OCI-LY1 (cell line): ENCODE measurements at regions not wholly inside any gene's neighbourhood (a gene's known extent, or its start where the extent isn't known, plus 50 kb on each side); places are given as distances from the start of the nearest gene placed in this dataset.

ENCODE experiments used
- H2AFZ ChIP-seq: fragments of 200-600 bp; sonication (generic), shearing (Covaris generic); 2 replicates; pipeline ENCODE4 v1.6.0; 2014; ENCODE audit warnings: antibody characterized with exemption, mild to moderate bottlenecking, low read length
- H3F3A ChIP-seq: fragments of 200-600 bp; sonication (generic), shearing (Covaris generic); 2 replicates; pipeline ENCODE4 v1.6.0; 2014; ENCODE audit warnings: mild to moderate bottlenecking, antibody characterized with exemption, low read length, moderate library complexity; ENCODE audit not compliant: insufficient read depth
- H3K27ac ChIP-seq: fragments of 200-600 bp; sonication (generic); 2 replicates; pipeline ENCODE4 v1.5.1; 2014; ENCODE audit warnings: low read length, mixed run types, mild to moderate bottlenecking, low read depth; ENCODE audit not compliant: poor library complexity, severe bottlenecking
- H3K27me3 ChIP-seq: fragments of 200-600 bp; sonication (generic); 2 replicates; pipeline ENCODE4 v1.6.0; 2014; ENCODE audit warnings: antibody characterized with exemption, mild to moderate bottlenecking, low read length, moderate library complexity; ENCODE audit not compliant: insufficient read depth
- H3K36me3 ChIP-seq: fragments of 200-600 bp; sonication (generic); 2 replicates; pipeline ENCODE4 v1.6.1; 2014; ENCODE audit warnings: mild to moderate bottlenecking, antibody characterized with exemption, low read length, moderate library complexity, mixed read lengths; ENCODE audit not compliant: insufficient read depth
- H3K4me1 ChIP-seq: fragments of 200-600 bp; sonication (generic); 2 replicates; pipeline ENCODE4 v1.5.1; 2014; ENCODE audit warnings: mild to moderate bottlenecking, low read length, moderate library complexity; ENCODE audit not compliant: insufficient read depth, severe bottlenecking
- H3K4me2 ChIP-seq: fragments of 200-600 bp; sonication (generic), shearing (Covaris generic); 2 replicates; pipeline ENCODE4 v1.6.1; 2014; ENCODE audit warnings: low read length
- H3K4me3 ChIP-seq: fragments of 200-600 bp; sonication (generic); 2 replicates; pipeline ENCODE4 v1.5.1; 2014; ENCODE audit warnings: low read length, low read depth, mild to moderate bottlenecking, mixed read lengths; ENCODE audit not compliant: poor library complexity, severe bottlenecking
- H3K79me2 ChIP-seq: fragments of 200-600 bp; shearing (Covaris generic); 2 replicates; pipeline ENCODE4 v1.6.1; 2016; ENCODE audit warnings: mixed run types, low read length, mixed read lengths; ENCODE audit not compliant: insufficient read depth
- H3K9ac ChIP-seq: fragments of 200-600 bp; sonication (generic), shearing (Covaris generic); 2 replicates; pipeline ENCODE4 v1.6.1; 2014; ENCODE audit warnings: mild to moderate bottlenecking, low read length, mixed read lengths
- H3K9me2 ChIP-seq: fragments of 200-600 bp; sonication (generic), shearing (Covaris generic); 2 replicates; pipeline ENCODE4 v1.6.1; 2014; ENCODE audit warnings: low read depth, mild to moderate bottlenecking, low read length, mixed read lengths
- H3K9me3 ChIP-seq: fragments of 200-600 bp; shearing (Covaris generic); 2 replicates; pipeline ENCODE4 v1.6.1; 2014; ENCODE audit warnings: low read length, mixed read lengths
- H4K20me1 ChIP-seq: fragments of 200-600 bp; sonication (generic), shearing (Covaris generic); 2 replicates; pipeline ENCODE4 v1.6.0; 2016; ENCODE audit warnings: mild to moderate bottlenecking, low read length; ENCODE audit not compliant: insufficient read depth
- EZH2 ChIP-seq: fragments of 200-600 bp; sonication (generic), shearing (Covaris generic); IDR thresholded peaks from 2 replicates; pipeline ENCODE4 v1.8.0; 2017; ENCODE audit warnings: borderline replicate concordance, mixed run types, mild to moderate bottlenecking, antibody characterized with exemption, low read length, moderate library complexity, mixed read lengths
- TF ChIP-seq, protein P1 (sequence below): fragments of 200-600 bp; sonication (generic), shearing (Covaris generic); IDR thresholded peaks from 2 replicates; pipeline ENCODE4 v1.5.1; 2017; ENCODE audit warnings: mild to moderate bottlenecking, antibody characterized with exemption, low read length, moderate library complexity, mixed read lengths

DNA sequence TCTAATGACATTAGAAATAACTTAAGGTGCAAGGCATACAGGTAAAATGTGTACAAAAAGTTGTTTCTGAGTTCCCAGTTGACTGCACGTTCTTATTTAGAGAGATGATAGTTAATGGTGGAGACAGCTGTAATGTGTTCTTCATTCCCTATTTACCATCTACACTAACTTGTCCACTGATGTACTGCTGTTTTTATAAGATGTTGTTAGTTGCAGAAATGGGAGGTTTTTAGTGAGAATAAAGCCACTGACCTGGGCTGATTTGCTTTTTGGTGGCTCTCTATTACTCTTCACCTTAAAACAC, 122.9 kb upstream of the LYPLAL1 start:
- no peaks in the 10 kb centered on the region for H3K4me1 ChIP-seq
- H3K4me3 ChIP-seq: no peak overlapping the region
- no peak overlapping the region for H3K9ac ChIP-seq
- H2AFZ ChIP-seq: no peak overlapping the region
- H4K20me1 ChIP-seq: no peaks in the 10 kb centered on the region
- H3K9me2 ChIP-seq: no peaks in the 10 kb centered on the region
- no peaks in the 10 kb centered on the region for H3K9me3 ChIP-seq
- H3K27ac ChIP-seq: no peak overlapping the region
- H3F3A ChIP-seq: no peaks in the 10 kb centered on the region
- no peak overlapping the region for H3K4me2 ChIP-seq
- no peaks in the 10 kb centered on the region for H3K36me3 ChIP-seq
- TF ChIP-seq, protein P1, sequence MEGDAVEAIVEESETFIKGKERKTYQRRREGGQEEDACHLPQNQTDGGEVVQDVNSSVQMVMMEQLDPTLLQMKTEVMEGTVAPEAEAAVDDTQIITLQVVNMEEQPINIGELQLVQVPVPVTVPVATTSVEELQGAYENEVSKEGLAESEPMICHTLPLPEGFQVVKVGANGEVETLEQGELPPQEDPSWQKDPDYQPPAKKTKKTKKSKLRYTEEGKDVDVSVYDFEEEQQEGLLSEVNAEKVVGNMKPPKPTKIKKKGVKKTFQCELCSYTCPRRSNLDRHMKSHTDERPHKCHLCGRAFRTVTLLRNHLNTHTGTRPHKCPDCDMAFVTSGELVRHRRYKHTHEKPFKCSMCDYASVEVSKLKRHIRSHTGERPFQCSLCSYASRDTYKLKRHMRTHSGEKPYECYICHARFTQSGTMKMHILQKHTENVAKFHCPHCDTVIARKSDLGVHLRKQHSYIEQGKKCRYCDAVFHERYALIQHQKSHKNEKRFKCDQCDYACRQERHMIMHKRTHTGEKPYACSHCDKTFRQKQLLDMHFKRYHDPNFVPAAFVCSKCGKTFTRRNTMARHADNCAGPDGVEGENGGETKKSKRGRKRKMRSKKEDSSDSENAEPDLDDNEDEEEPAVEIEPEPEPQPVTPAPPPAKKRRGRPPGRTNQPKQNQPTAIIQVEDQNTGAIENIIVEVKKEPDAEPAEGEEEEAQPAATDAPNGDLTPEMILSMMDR: no peak
- TF ChIP-seq EZH2: no peak
- H3K79me2 ChIP-seq: no peaks in the 10 kb centered on the region
- no peaks in the 10 kb centered on the region for H3K27me3 ChIP-seq

- no peaks in the 10 kb centered on the region for H3K27me3 ChIP-seq
- no peaks in the 10 kb centered on the region for H3K9me3 ChIP-seq
- H3K4me3 ChIP-seq: no peak overlapping the region
- no peaks in the 10 kb centered on the region for H3K9me2 ChIP-seq
- no peak overlapping the region for H3K9ac ChIP-seq
- no peaks in the 10 kb centered on the region for H3F3A ChIP-seq
- H3K4me2 ChIP-seq: no peak overlapping the region
- TF ChIP-seq, protein P1: no peak
- no peak for TF ChIP-seq EZH2
- no peaks in the 10 kb centered on the region for H3K36me3 ChIP-seq
- no peaks in the 10 kb centered on the region for H3K79me2 ChIP-seq
- no peaks in the 10 kb centered on the region for H4K20me1 ChIP-seq
- H3K4me1 ChIP-seq: no peaks in the 10 kb centered on the region
- H2AFZ ChIP-seq: no peak overlapping the region
- no peak overlapping the region for H3K27ac ChIP-seq
Measured at GRCh38 chr1:219051547-219051946, 122.1 kb upstream of the LYPLAL1 start.

DNA sequence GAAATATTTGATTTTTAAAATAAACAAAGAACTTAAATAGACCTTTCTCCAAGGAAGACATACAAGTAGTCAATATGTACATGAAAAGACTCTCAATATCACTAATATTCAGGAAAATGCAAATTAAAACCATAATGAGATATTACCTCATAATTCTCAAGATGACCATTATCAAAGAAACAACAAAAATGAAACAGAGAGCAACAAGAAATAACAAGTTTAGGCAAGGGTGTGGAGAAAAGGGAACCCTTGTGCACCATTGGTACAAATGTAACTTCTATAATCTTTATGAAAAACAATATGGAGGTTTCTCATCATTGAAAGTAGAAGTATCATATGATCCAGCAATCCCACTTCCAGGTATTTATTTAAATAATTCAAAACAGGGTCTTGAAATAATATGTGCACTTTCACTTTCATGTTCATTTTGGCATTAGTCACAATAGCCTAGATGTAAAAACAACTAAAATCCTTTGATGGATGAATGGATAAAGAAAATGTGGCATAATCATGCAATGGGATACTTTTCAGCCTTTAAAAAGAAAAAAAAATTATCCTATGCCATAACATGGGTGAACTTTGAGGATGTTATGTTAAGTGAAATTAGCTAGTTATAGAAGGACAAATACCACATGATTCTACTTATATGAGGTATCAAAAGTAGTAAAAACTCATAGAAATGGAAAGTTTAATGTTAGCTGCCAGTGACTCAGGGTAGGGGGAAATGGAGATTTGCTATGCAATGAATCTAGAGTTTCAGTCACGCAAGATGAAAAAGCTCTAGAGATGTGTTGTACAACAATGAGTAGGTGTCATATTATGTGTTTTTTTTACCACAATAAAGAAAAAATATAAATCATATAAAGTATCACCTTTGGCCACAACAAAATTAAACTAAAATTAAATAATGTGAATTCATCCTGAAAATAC, 114.5 kb upstream of the LYPLAL1 start:
- Histone ChIP-seq H3F3A (no peaks in the 10 kb centered on the region), H3K4me1 (no peaks in the 10 kb centered on the region), H3K79me2 (no peaks in the 10 kb centered on the region), H3K4me2 (no peak overlapping the region), H3K4me3 (no peak overlapping the region), H3K27me3 (no peaks in the 10 kb centered on the region), H3K27ac (no peak overlapping the region), H3K9me3 (no peaks in the 10 kb centered on the region), H3K9me2 (no peaks in the 10 kb centered on the region), H4K20me1 (no peaks in the 10 kb centered on the region), H3K36me3 (no peaks in the 10 kb centered on the region), H2AFZ (no peak overlapping the region), H3K9ac (no peak overlapping the region)
- TF ChIP-seq EZH2: no peak
- TF ChIP-seq, protein P1: no peak
